Suprapubic skin (tissue), 4 donors: ENCODE measurements at regions not wholly inside any gene's neighbourhood (a gene's known extent, or its start where the extent isn't known, plus 50 kb on each side); places are given as distances from the start of the nearest gene placed in this dataset.

Experiments
- DNase-seq, 2 donors: peaks; one replicate each; pipeline ENCODE4 v3.0.0-alpha.2; 2019; ENCODE audit warnings: low spot score in 2 of 2
- H3K27ac ChIP-seq: fragments of 200-600 bp; sonication (generic); one replicate; pipeline ENCODE4 v1.5.1; 2019
- H3K27me3 ChIP-seq: fragments of 200-600 bp; sonication (generic); one replicate; pipeline ENCODE4 v1.5.1; 2019
- H3K36me3 ChIP-seq: fragments of 200-600 bp; sonication (generic); one replicate; pipeline ENCODE4 v1.5.1; 2019
- H3K4me1 ChIP-seq: fragments of 200-600 bp; sonication (generic); one replicate; pipeline ENCODE4 v1.5.1; 2019
- H3K4me3 ChIP-seq: fragments of 200-600 bp; sonication (generic); one replicate; pipeline ENCODE4 v1.5.1; 2019; ENCODE audit warnings: mild to moderate bottlenecking
- H3K9me3 ChIP-seq: fragments of 200-600 bp; sonication (generic); one replicate; pipeline ENCODE4 v1.5.1; 2019
- CTCF ChIP-seq, 2 donors: fragments of 200-600 bp in 1 of 2; fragments of 450-650 bp in 1 of 2; sonication (generic) in 1 of 2; IDR thresholded peaks; one replicate each; pipeline ENCODE4 v1.5.1; 2016 to 2019; ENCODE audit warnings: antibody characterized with exemption in 2 of 2, mild to moderate bottlenecking in 1 of 2, moderate library complexity in 1 of 2
- EP300 ChIP-seq: sonication (generic); formaldehyde crosslinking; IDR thresholded peaks from one replicate; pipeline ENCODE4 v1.6.1; 2017; ENCODE audit warnings: antibody characterized with exemption
- POLR2A ChIP-seq, 2 donors: fragments of 450-650 bp; IDR thresholded peaks; one replicate each; pipeline ENCODE4 v1.6.1; 2017; ENCODE audit warnings: antibody characterized with exemption in 2 of 2, mild to moderate bottlenecking in 2 of 2, moderate library complexity in 2 of 2
- POLR2AphosphoS5 ChIP-seq, 3 donors: sonication (generic); formaldehyde crosslinking; IDR thresholded peaks; one replicate each; pipeline ENCODE4 v1.6.1; 2017; ENCODE audit warnings: antibody characterized with exemption in 3 of 3
- WGBS: methylation state at CpG from one replicate; pipeline ENCODE4 v1.1.5; 2018; 5-methylcytosine and 5-hydroxymethylcytosine counted together

- H3K9me3 ChIP-seq: no peaks in the 10 kb centered on the region
- no peaks in the 10 kb centered on the region for H3K4me1 ChIP-seq
- H3K36me3 ChIP-seq: no peaks in the 10 kb centered on the region
- no peak overlapping the region for H3K27ac ChIP-seq
- 94% methylated on average over 5 of the region's 5 CpGs for WGBS
- no peak for DNase-seq
- H3K4me3 ChIP-seq: no peak overlapping the region
- no peaks in the 10 kb centered on the region for H3K27me3 ChIP-seq
- TF ChIP-seq POLR2AphosphoS5 (IDR thresholded peaks at IDR 0.05) (no peak), EP300 (no peak), POLR2A (IDR thresholded peaks at IDR 0.05) (no peak), CTCF (IDR thresholded peaks at IDR 0.05) (no peak)
Measured at GRCh38 chr3:124631727-124632126, 98.5 kb upstream of the UMPS start.

GRCh38 chr3:124632566-124633140 is 97.6 kb upstream of the UMPS start:
- DNase-seq: no peak
- H3K4me1 ChIP-seq: no peaks in the 10 kb centered on the region
- H3K9me3 ChIP-seq: no peaks in the 10 kb centered on the region
- TF ChIP-seq CTCF (IDR thresholded peaks at IDR 0.05): no peak
- no peak for TF ChIP-seq POLR2A (IDR thresholded peaks at IDR 0.05)
- TF ChIP-seq EP300: no peak
- no peak for TF ChIP-seq POLR2AphosphoS5 (IDR thresholded peaks at IDR 0.05)
- H3K27me3 ChIP-seq: no peaks in the 10 kb centered on the region
- no peaks in the 10 kb centered on the region for H3K36me3 ChIP-seq
- H3K27ac ChIP-seq: no peak overlapping the region
- WGBS: 98% methylated on average over 7 of the region's 7 CpGs
- H3K4me3 ChIP-seq: no peak overlapping the region

GRCh38 chr3:124633524-124633923 is 96.7 kb upstream of the UMPS start:
- H3K9me3 ChIP-seq: no peaks in the 10 kb centered on the region
- no peak for DNase-seq
- no peaks in the 10 kb centered on the region for H3K36me3 ChIP-seq
- TF ChIP-seq EP300: no peak
- TF ChIP-seq CTCF (IDR thresholded peaks at IDR 0.05): no peak
- TF ChIP-seq POLR2AphosphoS5 (IDR thresholded peaks at IDR 0.05): no peak
- no peak for TF ChIP-seq POLR2A (IDR thresholded peaks at IDR 0.05)
- H3K4me1 ChIP-seq: no peaks in the 10 kb centered on the region
- H3K27me3 ChIP-seq: no peaks in the 10 kb centered on the region
- WGBS: 88% methylated on average over 3 of the region's 3 CpGs
- no peak overlapping the region for H3K4me3 ChIP-seq
- no peak overlapping the region for H3K27ac ChIP-seq

GRCh38 chr3:124634210-124635168 is 95.8 kb upstream of the UMPS start:
- 85% methylated on average over 15 of the region's 15 CpGs for WGBS
- no peaks in the 10 kb centered on the region for H3K9me3 ChIP-seq
- TF ChIP-seq POLR2AphosphoS5 (IDR thresholded peaks at IDR 0.05): no peak
- TF ChIP-seq POLR2A (IDR thresholded peaks at IDR 0.05): no peak
- TF ChIP-seq CTCF (IDR thresholded peaks at IDR 0.05): no peak
- TF ChIP-seq EP300: no peak
- H3K4me1 ChIP-seq: no peaks in the 10 kb centered on the region
- DNase-seq: no peak
- no peak overlapping the region for H3K4me3 ChIP-seq
- H3K27ac ChIP-seq: no peak overlapping the region
- H3K27me3 ChIP-seq: no peaks in the 10 kb centered on the region
- H3K36me3 ChIP-seq: no peaks in the 10 kb centered on the region

GRCh38 chr3:124635169-124635539 is 95.1 kb upstream of the UMPS start:
- Histone ChIP-seq H3K4me1 (no peaks in the 10 kb centered on the region), H3K4me3 (no peak overlapping the region), H3K27ac (no peak overlapping the region), H3K36me3 (no peaks in the 10 kb centered on the region), H3K9me3 (no peaks in the 10 kb centered on the region), H3K27me3 (no peaks in the 10 kb centered on the region)
- no peak for TF ChIP-seq EP300
- no peak for DNase-seq
- 100% methylated on average over 1 of the region's 1 CpG for WGBS
